HEK293 (cell line): ENCODE measurements at regions not wholly inside any gene's neighbourhood (a gene's known extent, or its start where the extent isn't known, plus 50 kb on each side); places are given as distances from the start of the nearest gene placed in this dataset.

Experiments
- CTCF ChIA-PET: fragments of 350-600 bp; formaldehyde crosslinking; extraction: SDS; loops from one replicate; lab custom pipeline; 2021; ENCODE audit warnings: antibody characterized with exemption; lab: Yijun Ruan, JAX
- POLR2A ChIA-PET: fragments of 300-600 bp; formaldehyde crosslinking; extraction: SDS; loops from one replicate; lab custom pipeline; 2020; ENCODE audit warnings: antibody characterized with exemption, inconsistent platforms; lab: Yijun Ruan, JAX
- H3K27ac ChIP-seq: fragments of 200-500 bp; sonication (Bioruptor generic); 2 replicates; pipeline ENCODE4 v1.5.1; 2014; ENCODE audit warnings: low read depth, low read length, control low read depth, inconsistent platforms; ENCODE audit errors: extremely low read depth
- H3K36me3 ChIP-seq, 2 experiments: fragments of 200-500 bp in 1 of 2; sonication (Bioruptor generic) in 1 of 2; 1 replicate in 1 of 2; 2 replicates in 1 of 2; pipeline ENCODE4 v1.5.1; 2014 to 2017; ENCODE audit warnings: inconsistent platforms in 2 of 2, low read length in 2 of 2; ENCODE audit not compliant: control insufficient read depth in 2 of 2, insufficient read depth in 1 of 2
- H3K4me1 ChIP-seq: fragments of 200-500 bp; sonication (Bioruptor generic); 2 replicates; pipeline ENCODE4 v1.5.1; 2014; ENCODE audit warnings: mild to moderate bottlenecking, low read length, inconsistent platforms; ENCODE audit not compliant: control insufficient read depth, insufficient read depth
- H3K4me3 ChIP-seq: 2 replicates; pipeline ENCODE4 v1.5.1; 2011; ENCODE audit warnings: low read depth, mild to moderate bottlenecking, control low read depth, low read length, moderate library complexity
- H3K9me3 ChIP-seq: fragments of 200-500 bp; sonication (Bioruptor generic); 2 replicates; pipeline ENCODE4 v1.5.1; 2014; ENCODE audit warnings: low read depth, low read length, inconsistent platforms; ENCODE audit not compliant: control insufficient read depth, insufficient read depth
- BCL11B ChIP-seq: fragments of 450-650 bp; formaldehyde crosslinking; IDR thresholded peaks from 2 replicates; pipeline ENCODE4 v1.5.1; 2016; ENCODE audit warnings: low read depth, missing biosample characterization, missing genetic modification characterization
- CTCF ChIP-seq: fragments of 450-650 bp; formaldehyde crosslinking; IDR thresholded peaks from 2 replicates; pipeline ENCODE4 v1.5.1; 2016; ENCODE audit warnings: missing biosample characterization, missing genetic modification characterization
- IKZF3 ChIP-seq: fragments of 450-650 bp; IDR thresholded peaks from 2 replicates; pipeline ENCODE4 v1.5.0; 2018; ENCODE audit warnings: missing biosample characterization, mild to moderate bottlenecking, missing genetic modification characterization, moderate library complexity
- OSR2 ChIP-seq: fragments of 450-650 bp; formaldehyde crosslinking; IDR thresholded peaks from 2 replicates; pipeline ENCODE4 v1.5.1; 2016; ENCODE audit warnings: missing biosample characterization, missing genetic modification characterization
- PATZ1 ChIP-seq: fragments of 450-650 bp; formaldehyde crosslinking; IDR thresholded peaks from 2 replicates; pipeline ENCODE4 v1.5.1; 2016; ENCODE audit warnings: missing biosample characterization, missing genetic modification characterization
- SCRT1 ChIP-seq: fragments of 450-650 bp; formaldehyde crosslinking; IDR thresholded peaks from 2 replicates; pipeline ENCODE4 v1.5.1; 2016; ENCODE audit warnings: missing biosample characterization, missing genetic modification characterization, borderline replicate concordance
- ZFP41 ChIP-seq: fragments of 450-650 bp; formaldehyde crosslinking; IDR thresholded peaks from 2 replicates; pipeline ENCODE4 v1.5.1; 2016; ENCODE audit warnings: missing biosample characterization, missing genetic modification characterization, borderline replicate concordance
- ZNF10 ChIP-seq: fragments of 450-650 bp; formaldehyde crosslinking; IDR thresholded peaks from 2 replicates; pipeline ENCODE4 v1.5.1; 2017; ENCODE audit warnings: missing biosample characterization, missing genetic modification characterization
- ZNF138 ChIP-seq: fragments of 450-650 bp; formaldehyde crosslinking; IDR thresholded peaks from 2 replicates; pipeline ENCODE4 v1.5.1; 2016; ENCODE audit warnings: missing biosample characterization, missing genetic modification characterization, borderline replicate concordance
- ZNF16 ChIP-seq: fragments of 450-650 bp; formaldehyde crosslinking; IDR thresholded peaks from 2 replicates; pipeline ENCODE4 v1.5.1; 2016; ENCODE audit warnings: low read depth, missing biosample characterization, missing genetic modification characterization
- ZNF239 ChIP-seq: fragments of 450-650 bp; formaldehyde crosslinking; IDR thresholded peaks from 2 replicates; pipeline ENCODE4 v1.5.1; 2016; ENCODE audit warnings: missing biosample characterization, missing genetic modification characterization
- ZNF24 ChIP-seq: fragments of 450-650 bp; formaldehyde crosslinking; IDR thresholded peaks from 2 replicates; pipeline ENCODE4 v1.5.1; 2016; ENCODE audit warnings: missing biosample characterization, missing genetic modification characterization
- ZNF280C ChIP-seq: fragments of 450-650 bp; formaldehyde crosslinking; IDR thresholded peaks from 2 replicates; pipeline ENCODE4 v1.5.1; 2016; ENCODE audit warnings: missing biosample characterization, missing genetic modification characterization
- ZNF324 ChIP-seq: fragments of 450-650 bp; formaldehyde crosslinking; IDR thresholded peaks from 2 replicates; pipeline ENCODE4 v1.5.1; 2016; ENCODE audit warnings: missing biosample characterization, missing genetic modification characterization
- ZNF394 ChIP-seq: fragments of 450-650 bp; formaldehyde crosslinking; IDR thresholded peaks from 2 replicates; pipeline ENCODE4 v1.5.1; 2016; ENCODE audit warnings: missing biosample characterization, missing genetic modification characterization, mild to moderate bottlenecking, moderate library complexity, borderline replicate concordance
- ZNF473 ChIP-seq: fragments of 450-650 bp; formaldehyde crosslinking; IDR thresholded peaks from 2 replicates; pipeline ENCODE4 v1.5.1; 2017; ENCODE audit warnings: missing biosample characterization, missing genetic modification characterization
- ZNF48 ChIP-seq: fragments of 450-650 bp; formaldehyde crosslinking; IDR thresholded peaks from 2 replicates; pipeline ENCODE4 v1.5.1; 2016; ENCODE audit warnings: missing biosample characterization, missing genetic modification characterization
- ZNF530 ChIP-seq: fragments of 450-650 bp; formaldehyde crosslinking; IDR thresholded peaks from 2 replicates; pipeline ENCODE4 v1.5.1; 2016; ENCODE audit warnings: low read depth, missing biosample characterization, missing genetic modification characterization
- ZNF548 ChIP-seq: fragments of 450-650 bp; formaldehyde crosslinking; IDR thresholded peaks from 2 replicates; pipeline ENCODE4 v1.5.1; 2016; ENCODE audit warnings: missing biosample characterization, missing genetic modification characterization
- ZNF585B ChIP-seq: fragments of 450-650 bp; formaldehyde crosslinking; IDR thresholded peaks from 2 replicates; pipeline ENCODE4 v1.5.1; 2016; ENCODE audit warnings: missing biosample characterization, missing genetic modification characterization
- ZNF610 ChIP-seq: fragments of 450-650 bp; formaldehyde crosslinking; IDR thresholded peaks from 2 replicates; pipeline ENCODE4 v1.5.1; 2016; ENCODE audit warnings: missing biosample characterization, missing genetic modification characterization, borderline replicate concordance
- ZSCAN30 ChIP-seq: fragments of 450-650 bp; IDR thresholded peaks from 2 replicates; pipeline ENCODE4 v1.5.1; 2018; ENCODE audit warnings: missing biosample characterization, mild to moderate bottlenecking, missing genetic modification characterization, moderate library complexity
- ZXDB ChIP-seq: fragments of 450-650 bp; formaldehyde crosslinking; IDR thresholded peaks from 2 replicates; pipeline ENCODE4 v1.5.1; 2016; ENCODE audit warnings: missing biosample characterization, missing genetic modification characterization
- TF ChIP-seq, protein P1 (sequence below): fragments of 450-650 bp; formaldehyde crosslinking; IDR thresholded peaks from 2 replicates; pipeline ENCODE4 v1.5.1; 2016; ENCODE audit warnings: missing biosample characterization, missing genetic modification characterization
- TF ChIP-seq, protein P2 (sequence below): fragments of 450-650 bp; formaldehyde crosslinking; IDR thresholded peaks from 2 replicates; pipeline ENCODE4 v1.5.1; 2016; ENCODE audit warnings: missing biosample characterization, missing genetic modification characterization
- TF ChIP-seq, protein P3 (sequence below): fragments of 450-650 bp; formaldehyde crosslinking; IDR thresholded peaks from 2 replicates; pipeline ENCODE4 v1.5.1; 2017; ENCODE audit warnings: missing biosample characterization, missing genetic modification characterization

DNA sequence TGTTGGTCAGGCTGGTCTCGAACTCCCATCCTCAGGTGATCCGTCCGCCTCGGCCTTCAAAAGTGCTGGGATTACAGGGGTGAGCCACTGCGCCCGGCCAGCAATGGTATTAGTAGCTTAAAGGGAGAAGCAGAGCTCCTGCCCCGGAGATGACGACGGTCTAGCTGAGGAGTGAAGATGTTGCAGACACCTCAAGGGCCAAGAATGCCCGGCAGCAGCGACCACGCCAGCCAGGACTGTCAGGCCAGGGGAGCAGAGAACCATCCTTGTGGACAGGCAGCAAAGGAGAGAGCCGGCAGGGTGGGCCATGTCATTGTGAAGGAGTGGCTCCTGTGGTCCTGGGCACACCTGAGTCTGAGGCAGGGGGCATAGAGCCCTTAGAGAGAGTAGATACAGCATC, 210.1 kb upstream of the BCOR start (continued):
- no peak for TF ChIP-seq PATZ1
- no peak for TF ChIP-seq ZNF24 (tag by site-specific recombination)
- no peak for TF ChIP-seq OSR2
- no peak for TF ChIP-seq ZNF585B (tag by site-specific recombination)
- no peak for TF ChIP-seq ZNF394
- no peak for TF ChIP-seq ZNF48 (tag by site-specific recombination)
- no peak for TF ChIP-seq CTCF (tag by site-specific recombination)
- TF ChIP-seq ZNF473 = no peak
- TF ChIP-seq ZNF280C (tag by site-specific recombination) = no peak
- TF ChIP-seq ZNF16 = no peak
- TF ChIP-seq, protein P1, sequence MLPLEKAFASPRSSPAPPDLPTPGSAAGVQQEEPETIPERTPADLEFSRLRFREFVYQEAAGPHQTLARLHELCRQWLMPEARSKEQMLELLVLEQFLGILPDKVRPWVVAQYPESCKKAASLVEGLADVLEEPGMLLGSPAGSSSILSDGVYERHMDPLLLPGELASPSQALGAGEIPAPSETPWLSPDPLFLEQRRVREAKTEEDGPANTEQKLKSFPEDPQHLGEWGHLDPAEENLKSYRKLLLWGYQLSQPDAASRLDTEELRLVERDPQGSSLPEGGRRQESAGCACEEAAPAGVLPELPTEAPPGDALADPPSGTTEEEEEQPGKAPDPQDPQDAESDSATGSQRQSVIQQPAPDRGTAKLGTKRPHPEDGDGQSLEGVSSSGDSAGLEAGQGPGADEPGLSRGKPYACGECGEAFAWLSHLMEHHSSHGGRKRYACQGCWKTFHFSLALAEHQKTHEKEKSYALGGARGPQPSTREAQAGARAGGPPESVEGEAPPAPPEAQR (tag by site-specific recombination) = no peak
- no peak for TF ChIP-seq ZNF138 (tag by site-specific recombination)

GRCh38 chrX:40304115-40304514, 206.4 kb upstream of the BCOR start:
- H3K36me3 ChIP-seq = no peaks in the 10 kb centered on the region
- ChIA-PET POLR2A (no interaction called here), CTCF (no interaction called here)
- no peaks in the 10 kb centered on the region for H3K9me3 ChIP-seq
- no peak overlapping the region for H3K27ac ChIP-seq
- H3K4me1 ChIP-seq = no peaks in the 10 kb centered on the region
- TF ChIP-seq, protein P2, sequence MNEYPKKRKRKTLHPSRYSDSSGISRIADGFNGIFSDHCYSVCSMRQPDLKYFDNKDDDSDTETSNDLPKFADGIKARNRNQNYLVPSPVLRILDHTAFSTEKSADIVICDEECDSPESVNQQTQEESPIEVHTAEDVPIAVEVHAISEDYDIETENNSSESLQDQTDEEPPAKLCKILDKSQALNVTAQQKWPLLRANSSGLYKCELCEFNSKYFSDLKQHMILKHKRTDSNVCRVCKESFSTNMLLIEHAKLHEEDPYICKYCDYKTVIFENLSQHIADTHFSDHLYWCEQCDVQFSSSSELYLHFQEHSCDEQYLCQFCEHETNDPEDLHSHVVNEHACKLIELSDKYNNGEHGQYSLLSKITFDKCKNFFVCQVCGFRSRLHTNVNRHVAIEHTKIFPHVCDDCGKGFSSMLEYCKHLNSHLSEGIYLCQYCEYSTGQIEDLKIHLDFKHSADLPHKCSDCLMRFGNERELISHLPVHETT (tag by site-specific recombination) = no peak
- TF ChIP-seq ZFP41 (tag by site-specific recombination) (no peak), ZNF324 (tag by site-specific recombination) (no peak), ZNF610 (no peak), ZSCAN30 (tag by site-specific recombination) (no peak), IKZF3 (tag by site-specific recombination) (no peak), ZNF10 (tag by site-specific recombination) (no peak), ZNF530 (tag by site-specific recombination) (no peak), ZXDB (tag by site-specific recombination) (no peak), SCRT1 (no peak), ZNF239 (no peak), ZNF548 (no peak), BCL11B (tag by site-specific recombination) (no peak)
- TF ChIP-seq, protein P3, sequence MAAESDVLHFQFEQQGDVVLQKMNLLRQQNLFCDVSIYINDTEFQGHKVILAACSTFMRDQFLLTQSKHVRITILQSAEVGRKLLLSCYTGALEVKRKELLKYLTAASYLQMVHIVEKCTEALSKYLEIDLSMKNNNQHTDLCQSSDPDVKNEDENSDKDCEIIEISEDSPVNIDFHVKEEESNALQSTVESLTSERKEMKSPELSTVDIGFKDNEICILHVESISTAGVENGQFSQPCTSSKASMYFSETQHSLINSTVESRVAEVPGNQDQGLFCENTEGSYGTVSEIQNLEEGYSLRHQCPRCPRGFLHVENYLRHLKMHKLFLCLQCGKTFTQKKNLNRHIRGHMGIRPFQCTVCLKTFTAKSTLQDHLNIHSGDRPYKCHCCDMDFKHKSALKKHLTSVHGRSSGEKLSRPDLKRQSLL (tag by site-specific recombination) = no peak
- no peak overlapping the region for H3K4me3 ChIP-seq
